Erythroblast (primary cell): ENCODE measurements at regions not wholly inside any gene's neighbourhood (a gene's known extent, or its start where the extent isn't known, plus 50 kb on each side); places are given as distances from the start of the nearest gene placed in this dataset.
"Not testable (repeated sequence)": the region's sequence is repeated elsewhere in the genome, so short reads cannot be mapped to it uniquely, and the experiment has no call there.

ENCODE experiments used
- DNase-seq, 2 experiments: peaks; one replicate each; lab custom pipeline; 2025; lab: John Stamatoyannopoulos, UW
- GATA1 ChIP-seq: IDR thresholded peaks from 2 replicates; pipeline ENCODE4 v1.6.1; 2011; ENCODE audit warnings: low read depth, mild to moderate bottlenecking, control low read depth, low read length, moderate library complexity
- POLR2A ChIP-seq: IDR thresholded peaks from 2 replicates; pipeline ENCODE4 v1.6.1; 2011; ENCODE audit warnings: mild to moderate bottlenecking, low read length

DNA sequence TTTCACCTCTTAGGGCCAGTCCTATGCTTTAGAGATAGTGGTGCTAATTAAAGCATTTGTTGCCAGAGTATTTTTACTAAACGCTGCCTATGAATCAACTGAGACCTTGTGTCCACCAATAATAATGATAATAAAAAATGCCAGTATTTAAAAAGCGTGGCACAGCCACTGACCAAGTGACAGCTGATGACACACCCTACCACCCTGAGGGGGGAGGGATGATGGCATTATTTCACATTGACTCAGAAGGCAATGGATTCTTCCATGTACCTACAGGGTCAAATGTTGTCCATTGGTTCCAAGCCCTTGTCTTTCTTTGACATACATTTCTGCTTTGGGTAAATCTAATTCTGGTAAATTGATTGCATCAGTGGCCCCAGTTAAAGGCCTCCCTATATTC lies 384.4 kb downstream of the DLEU7 start:
- TF ChIP-seq POLR2A = no peak
- no peak for TF ChIP-seq GATA1

DNA sequence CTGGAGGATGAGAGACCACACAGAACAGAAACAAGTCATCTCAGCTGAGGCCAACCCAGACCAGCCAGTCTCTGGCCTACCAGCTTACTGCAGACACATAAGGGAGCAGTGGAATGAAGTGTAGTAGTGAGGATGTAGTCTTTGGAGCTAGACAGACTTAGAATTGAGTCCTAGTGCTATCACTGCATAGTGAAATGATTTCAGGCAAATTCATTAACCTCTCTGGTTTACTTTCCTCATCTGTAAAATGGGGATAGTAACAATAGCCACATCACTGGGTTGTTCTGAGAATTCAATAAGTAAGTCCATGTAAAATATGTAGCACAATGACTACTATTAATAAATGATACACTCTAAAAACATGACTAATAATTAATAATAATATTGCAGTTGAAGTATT lies 383.8 kb downstream of the DLEU7 start:
- DNase-seq = no peak
- TF ChIP-seq POLR2A = no peak
- TF ChIP-seq GATA1 = no peak

More for the DNA sequence above, 384.4 kb downstream of the DLEU7 start:
- no peak for DNase-seq

DNA sequence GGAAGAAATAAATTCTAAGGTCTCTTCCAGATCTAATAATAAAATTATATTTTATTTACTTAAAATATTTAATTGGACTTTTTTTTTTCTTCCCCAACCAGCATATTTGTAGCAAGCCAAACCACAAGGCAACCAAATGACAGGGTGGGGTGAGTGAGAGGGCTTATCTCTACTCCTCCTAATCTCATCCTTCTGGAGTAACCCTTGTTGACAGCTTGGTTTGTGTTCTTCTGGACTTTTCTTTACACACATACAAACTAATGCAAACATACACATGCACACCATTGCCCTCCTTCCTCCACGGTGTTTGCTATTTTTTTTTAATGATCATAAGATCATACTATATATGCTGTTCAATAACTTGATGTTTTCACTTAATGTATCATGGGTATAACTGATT lies 383.1 kb downstream of the DLEU7 start:
- DNase-seq = peak; percentile 48 to 61
- no peak for TF ChIP-seq POLR2A
- no peak for TF ChIP-seq GATA1

DNA sequence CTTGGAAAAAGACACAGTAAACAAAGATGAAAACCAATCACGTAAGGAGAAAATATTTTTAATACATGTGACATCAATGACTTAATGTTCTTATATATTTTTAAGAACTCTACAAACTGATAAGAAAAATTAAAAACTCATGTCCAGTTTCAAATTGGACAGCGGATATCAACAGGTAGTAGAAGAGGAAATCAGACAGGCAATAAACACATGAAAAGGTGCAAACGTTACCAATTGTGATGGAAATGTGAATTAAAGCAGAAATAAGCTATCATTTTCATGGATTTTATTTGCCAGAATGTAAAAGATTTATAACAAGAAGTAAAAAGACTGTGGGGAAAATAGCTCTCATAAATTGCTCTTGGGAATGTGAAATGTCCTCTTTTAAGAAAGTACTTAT lies 382.3 kb downstream of the DLEU7 start:
- no peak for TF ChIP-seq POLR2A
- no peak for TF ChIP-seq GATA1
- DNase-seq = no peak

DNA sequence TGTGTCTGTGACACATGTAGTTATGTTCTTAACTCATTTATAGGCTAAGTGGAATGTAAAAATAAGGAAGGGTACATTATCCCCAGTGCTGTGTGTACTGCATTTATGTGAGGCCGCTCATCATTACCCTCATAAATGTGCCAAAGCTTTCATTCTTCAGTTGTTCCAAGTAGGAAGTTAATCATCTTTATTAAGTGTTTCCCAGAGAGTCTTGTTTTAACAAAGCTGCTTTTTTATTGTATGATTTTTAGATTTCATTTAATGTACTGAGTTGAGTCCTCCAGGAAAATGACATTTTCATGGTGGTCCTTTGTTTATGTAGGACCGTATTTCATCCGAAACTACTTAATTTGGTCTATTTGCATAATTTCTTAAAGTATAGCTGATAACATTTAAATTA lies 379.8 kb downstream of the DLEU7 start:
- no peak for DNase-seq
- TF ChIP-seq POLR2A (no peak), GATA1 (no peak)

DNA sequence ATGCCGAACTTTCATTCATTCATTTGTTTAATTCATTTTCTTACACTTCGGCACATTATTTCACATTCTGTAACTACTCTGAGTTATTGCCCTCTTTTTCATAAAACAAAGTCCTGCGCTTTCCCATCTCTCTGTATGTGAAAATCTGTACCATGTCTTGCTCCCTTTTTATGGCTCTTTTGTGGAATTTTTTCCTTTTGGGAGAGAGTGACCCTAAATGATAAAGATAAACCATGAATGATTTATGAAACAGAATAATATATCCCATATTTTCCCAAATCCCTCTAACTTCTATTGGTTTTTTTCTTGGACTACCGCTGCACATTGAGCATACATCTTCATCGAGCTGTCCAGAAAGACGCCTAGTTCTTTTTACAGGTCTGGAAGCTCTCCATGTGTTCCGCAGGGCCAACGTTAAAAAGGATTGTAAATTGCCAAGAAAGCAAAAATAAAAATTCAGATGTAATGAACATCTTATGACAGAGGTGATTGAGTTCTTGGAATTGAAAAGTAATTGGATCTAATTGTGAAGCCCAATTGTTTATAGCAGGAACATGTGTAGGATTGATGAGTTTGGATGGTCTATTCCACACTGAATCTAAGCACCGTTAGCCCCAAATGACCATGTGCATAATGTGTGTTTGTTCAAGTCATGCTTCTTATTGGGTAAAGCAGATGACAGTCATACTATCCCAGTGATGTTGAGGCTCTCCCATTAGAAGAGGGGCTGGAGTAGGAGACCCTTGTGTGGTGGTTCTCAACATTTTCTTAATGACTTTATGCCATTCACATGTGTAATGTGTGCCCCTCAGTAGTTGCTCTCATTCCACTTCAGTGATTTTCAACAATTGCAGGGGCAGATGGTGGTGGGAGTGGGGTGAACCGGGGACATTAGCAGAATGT lies 378.9 kb downstream of the DLEU7 start:
- TF ChIP-seq GATA1 (no peak), POLR2A (no peak)
- no peak for DNase-seq

DNA sequence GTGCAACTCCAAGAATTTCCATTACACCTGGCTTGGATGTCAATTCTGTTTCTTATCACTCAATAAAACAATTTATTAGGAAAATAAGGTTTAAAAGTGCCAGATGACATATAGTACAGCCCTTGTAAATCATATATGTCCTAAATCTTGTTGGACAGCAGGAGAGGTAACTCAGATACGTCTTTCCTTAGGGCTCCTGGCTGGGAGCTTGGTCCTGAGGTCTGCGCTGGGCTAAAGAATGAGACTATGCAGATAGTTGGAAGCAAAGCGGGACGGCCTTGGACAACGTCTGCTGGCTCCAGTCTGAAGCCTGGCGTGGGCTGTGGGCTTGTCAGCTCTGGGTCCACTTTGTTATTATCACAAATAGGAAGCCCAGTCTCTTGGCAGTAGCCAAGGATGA lies 377.0 kb downstream of the DLEU7 start:
- DNase-seq = no peak
- TF ChIP-seq GATA1 (no peak), POLR2A (no peak)

DNA sequence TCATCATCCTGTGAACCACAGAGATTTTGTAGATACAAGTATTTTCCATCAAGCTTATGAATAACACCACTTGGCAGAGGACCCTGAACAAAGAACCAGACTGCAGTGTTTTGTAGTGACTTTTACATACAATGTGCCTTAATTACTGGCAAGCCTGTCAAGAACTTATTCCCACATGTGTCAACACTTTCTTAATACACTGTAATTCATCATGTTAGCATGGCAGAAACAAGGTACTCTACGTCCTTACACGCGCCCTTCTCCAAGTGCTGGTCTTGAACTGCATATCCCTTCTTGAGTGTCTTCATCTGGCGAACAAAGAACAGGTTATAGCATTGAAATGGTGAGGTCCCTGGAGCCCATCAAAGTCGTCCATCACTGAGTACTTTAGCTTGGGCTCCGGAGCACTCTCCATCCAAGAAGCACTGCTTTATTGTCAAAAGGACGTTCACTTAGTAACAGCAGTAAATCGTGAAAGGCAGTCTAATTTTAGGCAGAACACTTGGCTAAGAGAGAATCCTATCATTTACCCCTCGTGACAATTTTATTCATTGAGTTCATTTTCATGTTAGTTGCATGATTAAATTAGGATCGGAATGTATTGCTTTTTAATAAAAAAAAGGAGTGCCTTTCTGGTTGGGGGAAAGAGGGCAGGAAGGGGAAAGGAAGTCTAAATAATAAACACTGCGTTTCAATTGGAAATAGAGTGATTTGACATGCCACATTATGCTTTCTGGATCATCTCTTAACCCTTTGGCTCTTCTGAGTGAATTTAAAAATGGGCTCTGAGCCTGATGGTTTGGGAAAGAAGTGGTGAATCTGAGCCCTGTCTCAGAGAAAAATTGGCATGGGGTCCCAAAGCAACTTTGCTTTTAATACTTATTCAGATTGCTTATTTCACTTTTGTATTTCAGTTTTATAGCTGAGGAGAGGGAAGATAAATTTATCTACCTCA lies 376.1 kb downstream of the DLEU7 start:
- DNase-seq = no peak

DNA sequence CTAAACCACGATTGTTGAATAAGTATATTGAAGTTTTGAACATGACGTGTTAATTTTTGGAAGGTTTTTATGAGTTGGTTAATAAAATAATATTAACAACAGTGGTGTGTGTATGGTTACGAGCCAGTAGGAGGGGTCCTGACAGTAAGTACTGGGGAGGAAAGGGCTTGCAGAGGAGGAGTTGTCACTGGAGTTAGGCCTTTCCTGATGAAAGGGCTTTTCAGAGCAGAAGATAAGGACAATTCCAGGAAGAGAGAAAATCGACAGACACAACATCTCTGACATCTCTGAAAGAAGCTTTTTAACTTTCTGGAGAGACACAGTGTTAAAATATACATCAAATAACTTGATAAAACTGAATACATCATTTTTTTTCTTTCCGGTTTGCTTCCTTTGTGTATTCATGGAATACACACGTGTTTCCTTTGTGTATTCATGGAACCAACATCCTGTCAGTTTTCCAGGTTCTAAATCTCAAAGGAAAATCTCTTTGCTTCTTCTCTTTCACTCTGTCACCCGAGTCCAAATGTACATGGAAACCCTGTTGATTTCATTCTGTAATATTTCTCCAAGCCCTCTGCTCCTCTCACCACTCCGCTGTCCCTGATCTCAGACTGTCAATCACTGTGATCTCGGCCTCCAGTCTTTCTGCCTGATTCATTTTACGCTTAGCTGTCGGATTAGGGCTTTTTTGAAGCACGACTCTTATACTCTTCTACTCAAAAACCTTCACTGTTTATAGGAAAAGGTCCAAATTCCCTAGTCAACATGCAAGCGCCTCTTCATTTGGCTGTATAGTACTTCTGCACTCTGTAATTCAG lies 374.4 kb downstream of the DLEU7 start:
- DNase-seq = no peak
- no peak for TF ChIP-seq GATA1
- no peak for TF ChIP-seq POLR2A

More for the DNA sequence above, 376.1 kb downstream of the DLEU7 start:
- no peak for TF ChIP-seq GATA1
- TF ChIP-seq POLR2A = no peak

DNA sequence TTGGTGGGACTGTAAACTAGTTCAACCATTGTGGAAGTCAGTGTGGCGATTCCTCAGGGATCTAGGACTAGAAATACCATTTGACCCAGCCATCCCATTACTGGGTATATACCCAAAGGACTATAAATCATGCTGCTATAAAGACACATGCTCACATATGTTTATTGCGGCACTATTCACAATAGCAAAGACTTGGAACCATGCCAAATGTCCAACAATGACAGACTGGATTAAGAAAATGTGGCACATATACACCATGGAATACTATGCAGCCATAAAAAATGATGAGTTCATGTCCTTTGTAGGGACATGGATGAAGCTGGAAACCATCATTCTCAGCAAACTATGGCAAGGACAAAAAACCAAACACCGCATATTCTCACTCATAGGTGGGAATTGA lies 370.4 kb downstream of the DLEU7 start:
- not testable (repeated sequence) for DNase-seq

DNA sequence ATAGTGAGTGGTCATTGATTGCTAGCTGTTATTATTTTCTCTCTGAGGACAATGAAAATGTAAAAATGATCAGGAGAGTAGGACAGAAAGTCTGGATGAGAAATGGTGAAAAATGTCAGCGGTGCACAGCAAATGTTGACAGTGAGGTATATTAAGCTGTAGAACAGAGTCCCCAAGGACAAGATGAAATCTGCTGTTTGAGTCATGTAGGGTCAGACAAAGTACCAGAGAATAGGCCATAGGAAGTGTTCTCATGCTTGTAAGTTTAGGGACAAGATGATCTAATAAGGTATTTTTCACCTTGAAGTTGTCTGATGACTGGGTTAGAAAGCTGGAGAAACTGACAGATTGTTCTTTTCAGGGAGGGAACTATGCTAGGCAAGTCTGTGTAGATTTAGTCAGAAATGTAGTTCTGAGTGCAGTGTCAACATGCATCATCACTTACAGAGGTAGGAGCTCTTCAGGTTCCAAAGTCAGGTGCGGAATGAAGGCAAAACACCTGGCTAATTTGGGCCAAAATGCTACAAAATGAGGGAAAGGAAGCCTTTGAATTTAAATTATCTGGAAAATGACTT lies 369.3 kb downstream of the DLEU7 start:
- no peak for TF ChIP-seq POLR2A
- TF ChIP-seq GATA1 = no peak
- no peak for DNase-seq

DNA sequence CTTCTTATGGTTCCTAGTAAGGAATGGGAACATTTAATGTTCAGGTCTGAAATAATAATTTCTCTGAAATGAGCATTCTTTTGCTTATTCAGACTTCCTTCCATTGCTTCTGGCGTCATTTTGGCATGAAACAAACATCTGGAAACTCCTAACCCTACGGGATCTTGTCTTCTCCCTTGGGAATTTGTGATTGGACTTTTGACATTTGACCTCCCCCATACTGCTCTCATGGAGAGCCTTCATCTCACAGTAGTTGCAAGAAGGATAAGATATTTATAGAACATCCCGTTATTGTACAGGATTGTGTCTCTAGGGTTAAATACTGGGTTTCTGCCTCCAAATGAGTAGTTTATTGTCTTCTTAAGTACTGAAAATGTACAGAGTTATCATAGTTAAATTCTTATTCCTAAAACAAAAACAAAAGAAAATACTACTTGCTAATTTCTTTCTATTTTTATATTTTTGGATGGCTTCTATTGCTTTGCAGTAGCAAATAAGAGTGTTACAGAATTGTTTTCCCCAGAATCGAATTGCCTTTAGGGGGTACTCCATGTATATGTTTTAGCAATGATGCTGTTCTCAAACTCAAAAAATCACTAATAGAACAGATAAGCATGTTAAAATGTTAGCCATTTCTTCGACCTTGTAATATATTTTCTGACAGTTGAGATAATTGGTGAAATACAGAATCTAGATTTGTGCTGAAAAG lies 366.8 kb downstream of the DLEU7 start:
- no peak for TF ChIP-seq POLR2A
- no peak for TF ChIP-seq GATA1
- no peak for DNase-seq
